Neural progenitor cell (in vitro differentiated cells): ENCODE measurements at regions not wholly inside any gene's neighbourhood (a gene's known extent, or its start where the extent isn't known, plus 50 kb on each side); places are given as distances from the start of the nearest gene placed in this dataset.
A peak's percentile ranks its signal among the peaks of the same experiment; 100 is the strongest.

Experiments
- DNase-seq: peaks from one replicate; pipeline ENCODE4 v3.0.0-alpha.2; 2016; ENCODE audit warnings: low spot score
- H2AFZ ChIP-seq: fragments of 200-600 bp; sonication (generic); replicated peaks from 2 replicates; pipeline ENCODE4 v1.6.1; 2016; ENCODE audit warnings: antibody characterized with exemption
- H3F3A ChIP-seq: fragments of 200-600 bp; sonication (generic); 2 replicates; pipeline ENCODE4 v1.6.1; 2016; ENCODE audit warnings: antibody characterized with exemption, low read depth
- H3K27ac ChIP-seq: fragments of 200-600 bp; sonication (generic); 2 replicates; pipeline ENCODE4 v1.5.1; 2016; ENCODE audit warnings: mild to moderate bottlenecking
- H3K27me3 ChIP-seq: fragments of 200-600 bp; sonication (generic); 2 replicates; pipeline ENCODE4 v1.6.1; 2016; ENCODE audit warnings: mild to moderate bottlenecking, moderate library complexity
- H3K36me3 ChIP-seq: fragments of 200-600 bp; sonication (generic); 2 replicates; pipeline ENCODE4 v1.5.1; 2016
- H3K4me1 ChIP-seq: fragments of 200-600 bp; sonication (generic); 2 replicates; pipeline ENCODE4 v1.6.1; 2016; ENCODE audit warnings: mixed run types
- H3K4me2 ChIP-seq: fragments of 200-600 bp; sonication (generic); 2 replicates; pipeline ENCODE4 v1.6.1; 2016
- H3K4me3 ChIP-seq: fragments of 200-600 bp; sonication (generic); 2 replicates; pipeline ENCODE4 v1.5.1; 2016
- H3K79me2 ChIP-seq: fragments of 200-600 bp; sonication (generic); 2 replicates; pipeline ENCODE4 v1.6.1; 2016; ENCODE audit warnings: low read depth
- H3K9ac ChIP-seq: fragments of 200-600 bp; sonication (generic); 2 replicates; pipeline ENCODE4 v1.6.1; 2016
- H3K9me3 ChIP-seq: fragments of 200-600 bp; sonication (generic); 2 replicates; pipeline ENCODE4 v1.5.1; 2016; ENCODE audit warnings: low read depth
- H4K20me1 ChIP-seq: fragments of 200-600 bp; sonication (generic); 2 replicates; pipeline ENCODE4 v1.6.1; 2016; ENCODE audit warnings: low read depth
- H3K27ac Mint-ChIP-seq: 3 replicates; pipeline ENCODE4 v1.8.0; 2021; ENCODE audit warnings: mixed read lengths
- H3K27me3 Mint-ChIP-seq: 2 replicates; pipeline ENCODE4 v1.8.0; 2022; ENCODE audit warnings: low read depth, mild to moderate bottlenecking, inconsistent platforms, moderate library complexity, mixed read lengths; ENCODE audit not compliant: insufficient read depth
- H3K36me3 Mint-ChIP-seq: 3 replicates; pipeline ENCODE4 v1.8.0; 2021; ENCODE audit warnings: mixed read lengths
- H3K4me1 Mint-ChIP-seq: 3 replicates; pipeline ENCODE4 v1.8.0; 2021; ENCODE audit warnings: mixed read lengths
- H3K4me3 Mint-ChIP-seq: 3 replicates; pipeline ENCODE4 v1.8.0; 2021; ENCODE audit warnings: mild to moderate bottlenecking, moderate library complexity, mixed read lengths
- H3K9me3 Mint-ChIP-seq: 3 replicates; pipeline ENCODE4 v1.8.0; 2020; ENCODE audit warnings: mixed read lengths
- CTCF ChIP-seq: fragments of 200-600 bp; sonication (generic); IDR thresholded peaks from 2 replicates; pipeline ENCODE4 v1.5.1; 2017; ENCODE audit warnings: antibody characterized with exemption, mild to moderate bottlenecking
- EZH2 ChIP-seq: fragments of 200-600 bp; sonication (generic); IDR thresholded peaks from 2 replicates; pipeline ENCODE4 v1.6.1; 2017; ENCODE audit warnings: antibody characterized with exemption, mild to moderate bottlenecking, moderate library complexity
- EZH2phosphoT487 ChIP-seq: fragments of 200-600 bp; sonication (generic); IDR thresholded peaks from 2 replicates; pipeline ENCODE4 v1.6.1; 2017; ENCODE audit warnings: antibody characterized with exemption

- Histone ChIP-seq H3K36me3 (no peaks in the 10 kb centered on the region), H3K9me3 (no peaks in the 10 kb centered on the region), H2AFZ (no peak overlapping the region), H3K79me2 (no peaks in the 10 kb centered on the region), H3K4me2 (no peak overlapping the region), H3K4me1 (no peaks in the 10 kb centered on the region), H3F3A (no peaks in the 10 kb centered on the region), H3K27ac (no peak overlapping the region), H3K9ac (no peak overlapping the region), H3K4me3 (no peak overlapping the region), H4K20me1 (no peaks in the 10 kb centered on the region), H3K27me3 (no peaks in the 10 kb centered on the region)
- H3K4me1 Mint-ChIP-seq: no peaks in the 10 kb centered on the region
- no peak overlapping the region for H3K4me3 Mint-ChIP-seq
- DNase-seq: no peak
- H3K27ac Mint-ChIP-seq: no peak overlapping the region
- H3K9me3 Mint-ChIP-seq: no peaks in the 10 kb centered on the region
- H3K27me3 Mint-ChIP-seq: no peaks in the 10 kb centered on the region
- no peak for TF ChIP-seq EZH2
- TF ChIP-seq EZH2phosphoT487: no peak
- TF ChIP-seq CTCF: no peak
- H3K36me3 Mint-ChIP-seq: no peaks in the 10 kb centered on the region
Observed at GRCh38 chr1:187509091-187509490, 680.3 kb downstream of the PLA2G4A start.

GRCh38 chr1:187513190-187513589 lies 684.4 kb downstream of the PLA2G4A start:
- Histone ChIP-seq H2AFZ (no peak overlapping the region), H3K79me2 (no peaks in the 10 kb centered on the region), H3K27me3 (no peaks in the 10 kb centered on the region), H3K4me1 (no peaks in the 10 kb centered on the region), H3K9me3 (no peaks in the 10 kb centered on the region), H4K20me1 (no peaks in the 10 kb centered on the region), H3K36me3 (no peaks in the 10 kb centered on the region), H3K27ac (no peak overlapping the region), H3F3A (no peaks in the 10 kb centered on the region), H3K4me3 (no peak overlapping the region), H3K9ac (no peak overlapping the region), H3K4me2 (no peak overlapping the region)
- Mint-ChIP-seq H3K9me3 (no peaks in the 10 kb centered on the region), H3K36me3 (no peaks in the 10 kb centered on the region), H3K27me3 (no peaks in the 10 kb centered on the region), H3K4me3 (no peak overlapping the region), H3K4me1 (no peaks in the 10 kb centered on the region), H3K27ac (no peak overlapping the region)
- DNase-seq: no peak
- no peak for TF ChIP-seq EZH2phosphoT487
- peak; percentile 15 for TF ChIP-seq CTCF

DNA sequence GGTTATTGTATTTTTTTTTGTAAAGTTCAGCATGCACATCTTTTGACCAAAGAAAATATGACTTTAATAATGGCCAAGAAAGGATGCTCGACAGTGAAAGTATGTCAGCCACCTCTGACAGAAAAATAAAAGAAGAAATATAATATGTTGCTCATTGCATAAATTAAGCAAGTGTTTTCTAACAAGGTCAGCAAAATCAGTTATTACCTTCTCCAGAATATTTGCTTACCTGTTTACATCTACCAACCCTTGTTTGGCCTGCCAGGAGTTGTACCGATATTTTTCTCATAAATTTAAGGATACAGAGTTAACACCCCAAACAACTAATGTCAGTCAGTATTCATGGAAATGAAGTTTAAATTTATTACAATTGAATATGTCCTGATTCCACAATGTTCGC lies 685.4 kb downstream of the PLA2G4A start:
- Histone ChIP-seq H4K20me1 (no peaks in the 10 kb centered on the region), H3K27me3 (no peaks in the 10 kb centered on the region), H3K9me3 (no peaks in the 10 kb centered on the region), H3K36me3 (no peaks in the 10 kb centered on the region), H3K4me1 (no peaks in the 10 kb centered on the region), H2AFZ (no peak overlapping the region), H3K9ac (no peak overlapping the region), H3K4me2 (no peak overlapping the region), H3K79me2 (no peaks in the 10 kb centered on the region), H3K27ac (no peak overlapping the region), H3F3A (no peaks in the 10 kb centered on the region), H3K4me3 (no peak overlapping the region)
- no peaks in the 10 kb centered on the region for H3K4me1 Mint-ChIP-seq
- TF ChIP-seq EZH2 (no peak), CTCF (no peak), EZH2phosphoT487 (no peak)
- DNase-seq: no peak
- no peaks in the 10 kb centered on the region for H3K27me3 Mint-ChIP-seq
- no peak overlapping the region for H3K4me3 Mint-ChIP-seq
- no peaks in the 10 kb centered on the region for H3K9me3 Mint-ChIP-seq
- no peaks in the 10 kb centered on the region for H3K36me3 Mint-ChIP-seq
- H3K27ac Mint-ChIP-seq: no peak overlapping the region

- no peak overlapping the region for H3K27ac Mint-ChIP-seq
- no peaks in the 10 kb centered on the region for H3K9me3 Mint-ChIP-seq
- no peaks in the 10 kb centered on the region for H3K27me3 Mint-ChIP-seq
- H3K9ac ChIP-seq: no peak overlapping the region
- H3K36me3 Mint-ChIP-seq: no peaks in the 10 kb centered on the region
- H3K4me3 ChIP-seq: no peak overlapping the region
- no peaks in the 10 kb centered on the region for H3K9me3 ChIP-seq
- no peaks in the 10 kb centered on the region for H3K36me3 ChIP-seq
- H3K79me2 ChIP-seq: no peaks in the 10 kb centered on the region
- no peaks in the 10 kb centered on the region for H3F3A ChIP-seq
- no peak for DNase-seq
- no peak overlapping the region for H3K4me2 ChIP-seq
- no peaks in the 10 kb centered on the region for H3K4me1 ChIP-seq
- H3K4me3 Mint-ChIP-seq: no peak overlapping the region
- no peak overlapping the region for H3K27ac ChIP-seq
- no peaks in the 10 kb centered on the region for H3K27me3 ChIP-seq
- no peak overlapping the region for H2AFZ ChIP-seq
- no peaks in the 10 kb centered on the region for H3K4me1 Mint-ChIP-seq
- TF ChIP-seq EZH2: no peak
- TF ChIP-seq EZH2phosphoT487: no peak
- H4K20me1 ChIP-seq: no peaks in the 10 kb centered on the region
Observed at GRCh38 chr1:187516874-187517273, 688.1 kb downstream of the PLA2G4A start.
